ENCODE measurements at regions not wholly inside any gene's neighbourhood (a gene's known extent, or its start where the extent isn't known, plus 50 kb on each side); places are given as distances from the start of the nearest gene placed in this dataset.

DNA sequence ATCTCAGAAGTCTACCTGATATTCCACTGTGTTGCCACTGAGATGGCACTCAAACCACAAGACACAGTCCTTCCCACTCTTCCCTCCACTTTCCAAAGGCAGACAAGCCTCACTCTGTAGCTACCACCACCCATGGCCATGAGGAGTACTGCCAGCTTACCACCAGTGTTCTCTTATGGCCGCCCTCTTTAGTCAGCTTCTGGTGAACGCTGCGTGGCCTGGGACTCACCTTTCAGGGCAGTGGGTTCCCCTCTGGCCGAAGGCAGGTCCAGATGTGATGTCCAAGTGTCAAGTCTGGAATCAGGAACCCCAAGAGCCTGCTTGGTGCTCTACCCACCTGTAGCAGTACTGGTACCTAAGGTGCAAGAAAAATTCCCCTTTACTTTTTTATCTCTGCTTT, 580.8 kb downstream of the LRRIQ3 start:
- Histone ChIP-seq H3K9me3 (no peaks in the 10 kb centered on the region), H3K36me3 (no peaks in the 10 kb centered on the region), H3K4me1 (no peaks in the 10 kb centered on the region), H3K27ac (no peak overlapping the region), H3K4me3 (no peak overlapping the region), H3K27me3 (no peaks in the 10 kb centered on the region)
- no peak for DNase-seq
- intact Hi-C loops (cut with DNase I; ENCODE audit: low total_unique reads) = no loop called here
- TF ChIP-seq, protein P1, sequence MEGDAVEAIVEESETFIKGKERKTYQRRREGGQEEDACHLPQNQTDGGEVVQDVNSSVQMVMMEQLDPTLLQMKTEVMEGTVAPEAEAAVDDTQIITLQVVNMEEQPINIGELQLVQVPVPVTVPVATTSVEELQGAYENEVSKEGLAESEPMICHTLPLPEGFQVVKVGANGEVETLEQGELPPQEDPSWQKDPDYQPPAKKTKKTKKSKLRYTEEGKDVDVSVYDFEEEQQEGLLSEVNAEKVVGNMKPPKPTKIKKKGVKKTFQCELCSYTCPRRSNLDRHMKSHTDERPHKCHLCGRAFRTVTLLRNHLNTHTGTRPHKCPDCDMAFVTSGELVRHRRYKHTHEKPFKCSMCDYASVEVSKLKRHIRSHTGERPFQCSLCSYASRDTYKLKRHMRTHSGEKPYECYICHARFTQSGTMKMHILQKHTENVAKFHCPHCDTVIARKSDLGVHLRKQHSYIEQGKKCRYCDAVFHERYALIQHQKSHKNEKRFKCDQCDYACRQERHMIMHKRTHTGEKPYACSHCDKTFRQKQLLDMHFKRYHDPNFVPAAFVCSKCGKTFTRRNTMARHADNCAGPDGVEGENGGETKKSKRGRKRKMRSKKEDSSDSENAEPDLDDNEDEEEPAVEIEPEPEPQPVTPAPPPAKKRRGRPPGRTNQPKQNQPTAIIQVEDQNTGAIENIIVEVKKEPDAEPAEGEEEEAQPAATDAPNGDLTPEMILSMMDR (IDR thresholded peaks at IDR 0.05) = no peak
- TF ChIP-seq POLR2A (IDR thresholded peaks at IDR 0.05) = no peak

DNA sequence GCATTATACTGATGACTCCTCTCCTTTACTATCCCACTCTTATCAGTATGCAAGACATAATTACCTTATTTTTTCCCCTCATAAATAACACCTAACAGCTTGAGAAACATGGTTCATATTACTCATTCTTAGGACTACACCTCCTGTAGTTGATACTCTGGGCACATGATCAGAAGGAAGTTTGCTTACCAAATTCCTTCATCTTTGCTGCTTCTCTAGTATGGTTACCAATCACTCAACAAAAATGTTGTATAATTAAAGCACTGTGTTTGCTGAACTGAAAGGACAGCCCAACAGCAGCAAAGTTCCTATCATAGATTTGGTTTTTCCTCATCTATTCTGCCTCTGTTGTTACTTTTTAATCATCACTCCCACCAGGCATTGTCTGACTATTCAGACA, 586.3 kb downstream of the LRRIQ3 start:
- TF ChIP-seq POLR2A (IDR thresholded peaks at IDR 0.05) = no peak
- TF ChIP-seq, protein P1 (IDR thresholded peaks at IDR 0.05) = no peak

DNA sequence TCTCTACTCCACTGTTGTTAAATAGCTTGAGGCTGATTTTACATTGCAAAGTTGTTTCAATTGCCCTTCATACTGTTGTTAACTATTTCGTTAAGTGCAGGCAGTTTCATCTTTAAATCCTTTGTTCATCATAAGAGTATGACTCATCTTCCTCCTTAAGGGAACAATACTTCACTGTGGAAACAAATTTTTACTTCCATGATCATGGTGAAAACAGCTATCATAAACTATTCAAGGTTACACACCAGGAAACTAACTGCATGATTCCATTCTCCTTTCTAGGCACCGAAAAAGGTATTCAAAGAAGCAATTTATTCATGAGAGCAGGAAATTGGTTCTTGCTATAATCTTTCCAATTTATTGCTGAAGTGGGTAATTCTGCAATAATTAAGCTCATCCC, 593.2 kb downstream of the LRRIQ3 start:
- H3K9me3 ChIP-seq = no peaks in the 10 kb centered on the region
- TF ChIP-seq POLR2A (IDR thresholded peaks at IDR 0.05) = no peak
- TF ChIP-seq, protein P1 (IDR thresholded peaks at IDR 0.05) = no peak
- intact Hi-C loops (cut with DNase I; ENCODE audit: low total_unique reads) = no loop called here

More for the DNA sequence above, 586.3 kb downstream of the LRRIQ3 start:
- intact Hi-C loops (cut with DNase I; ENCODE audit: low total_unique reads) = no loop called here
- no peaks in the 10 kb centered on the region for H3K27me3 ChIP-seq
- H3K36me3 ChIP-seq = no peaks in the 10 kb centered on the region
- no peaks in the 10 kb centered on the region for H3K9me3 ChIP-seq
- DNase-seq = no peak
- H3K4me3 ChIP-seq = no peak overlapping the region
- no peak overlapping the region for H3K27ac ChIP-seq
- H3K4me1 ChIP-seq = no peaks in the 10 kb centered on the region

DNA sequence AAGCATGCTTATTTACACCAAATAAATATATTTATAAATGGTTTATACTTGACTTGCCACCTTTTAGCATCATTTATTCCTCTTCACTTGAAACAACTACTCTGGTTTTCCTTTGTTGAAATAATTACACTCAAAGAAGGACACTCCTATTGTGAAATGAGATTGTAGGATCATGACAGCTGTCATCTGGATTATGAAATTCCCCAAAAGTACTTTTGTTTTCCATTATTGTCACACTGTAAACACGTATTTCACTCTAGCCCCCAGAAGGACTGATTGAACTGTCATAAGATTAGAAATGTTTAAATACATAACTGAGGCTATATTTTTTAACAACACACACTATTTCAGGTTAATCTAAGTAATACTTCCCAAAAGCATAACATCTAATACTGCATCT, 593.8 kb downstream of the LRRIQ3 start:
- Histone ChIP-seq H3K9me3 (no peaks in the 10 kb centered on the region), H3K4me1 (no peaks in the 10 kb centered on the region), H3K4me3 (no peak overlapping the region), H3K27ac (no peak overlapping the region), H3K27me3 (no peaks in the 10 kb centered on the region), H3K36me3 (no peaks in the 10 kb centered on the region)
- DNase-seq = no peak
- intact Hi-C loops (cut with DNase I; ENCODE audit: low total_unique reads) = no loop called here
- TF ChIP-seq, protein P1 (IDR thresholded peaks at IDR 0.05) = no peak
- no peak for TF ChIP-seq POLR2A (IDR thresholded peaks at IDR 0.05)

More for the DNA sequence above, 593.2 kb downstream of the LRRIQ3 start:
- no peak for DNase-seq
- H3K4me1 ChIP-seq = no peaks in the 10 kb centered on the region
- no peak overlapping the region for H3K27ac ChIP-seq
- no peaks in the 10 kb centered on the region for H3K27me3 ChIP-seq
- no peaks in the 10 kb centered on the region for H3K36me3 ChIP-seq
- H3K4me3 ChIP-seq = no peak overlapping the region

DNA sequence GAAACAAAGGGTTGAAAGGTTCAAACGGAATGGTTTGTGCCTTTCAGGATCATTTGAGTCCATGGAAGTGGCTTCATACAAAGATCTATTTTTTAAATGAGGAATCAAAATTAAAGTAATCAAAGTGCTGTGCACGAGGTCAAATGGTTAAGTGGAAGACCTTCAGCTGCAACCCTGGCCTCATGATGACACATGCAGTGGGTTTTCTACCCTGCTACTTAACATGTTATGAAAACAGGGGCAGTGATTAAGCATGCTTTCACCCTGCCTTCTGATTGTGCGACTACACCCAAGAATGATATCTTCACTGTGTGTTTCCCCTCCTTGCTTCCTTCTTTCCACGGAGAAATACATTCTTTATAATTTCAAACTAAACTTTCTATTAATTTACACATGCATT, 604.2 kb downstream of the LRRIQ3 start:
- no peak overlapping the region for H3K4me3 ChIP-seq

More for the DNA sequence above, 604.2 kb downstream of the LRRIQ3 start:
- Histone ChIP-seq H3K27ac (no peak overlapping the region), H3K36me3 (no peaks in the 10 kb centered on the region), H3K27me3 (no peaks in the 10 kb centered on the region), H3K9me3 (no peaks in the 10 kb centered on the region), H3K4me1 (no peaks in the 10 kb centered on the region)
- no peak for DNase-seq
- TF ChIP-seq, protein P1 (IDR thresholded peaks at IDR 0.05) = no peak
- TF ChIP-seq POLR2A (IDR thresholded peaks at IDR 0.05) = no peak
- intact Hi-C loops (cut with DNase I; ENCODE audit: low total_unique reads) = no loop called here

Measured in uterus (tissue), 3 donors.